ENCODE measurements at regions not wholly inside any gene's neighbourhood (a gene's known extent, or its start where the extent isn't known, plus 50 kb on each side); places are given as distances from the start of the nearest gene placed in this dataset.
"Not testable (repeated sequence)": the region's sequence is repeated elsewhere in the genome, so short reads cannot be mapped to it uniquely, and the experiment has no call there.

DNA sequence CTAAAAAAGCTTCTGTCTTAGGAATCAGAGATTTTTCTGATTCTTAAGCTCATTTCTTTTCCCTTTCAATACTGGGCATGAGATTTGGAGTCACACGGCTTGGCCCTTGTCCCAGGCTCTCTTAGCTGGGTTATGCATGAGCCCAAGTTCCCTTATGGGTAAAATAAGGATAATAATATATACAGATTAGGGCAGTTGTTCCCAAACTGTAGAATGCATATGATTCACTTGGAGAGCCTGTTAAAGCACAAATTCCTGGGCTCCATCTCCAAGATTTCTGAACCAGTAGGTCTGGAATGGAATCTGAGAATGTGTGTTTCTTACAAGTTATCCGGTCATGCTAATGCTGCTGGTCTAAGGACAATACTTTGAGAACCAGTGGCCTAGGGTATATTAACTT is 154.0 kb downstream of the REEP3 start:
- 60 to 86% (median 80%) methylated on average over 2 of the region's 2 CpGs for WGBS, 3 donors
- H3K27ac ChIP-seq (ENCODE audit: low read depth, low read length): no peak overlapping the region

DNA sequence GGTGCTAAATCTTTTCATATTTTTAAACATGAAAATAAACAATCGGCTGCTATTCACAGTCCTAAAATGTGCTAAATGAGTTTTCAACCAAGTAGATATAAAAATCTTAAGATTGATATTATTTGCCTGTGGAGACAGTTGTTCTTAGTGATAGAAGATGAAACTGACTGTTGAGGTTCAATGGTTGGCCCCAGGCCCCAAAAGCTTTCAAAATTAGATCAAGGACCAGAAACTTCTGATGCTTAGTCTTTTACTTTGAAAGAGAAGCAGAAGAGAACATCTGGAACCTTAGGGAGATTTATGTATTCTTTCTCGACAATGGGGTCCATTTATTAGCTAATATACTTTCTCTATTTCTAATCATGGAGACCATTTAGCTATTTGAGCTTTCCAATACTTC is 155.8 kb downstream of the REEP3 start:
- 79 to 88% (median 80%) methylated on average over 2 of the region's 2 CpGs for WGBS, 3 donors
- no peak overlapping the region for H3K27ac ChIP-seq (ENCODE audit: low read depth, low read length)

DNA sequence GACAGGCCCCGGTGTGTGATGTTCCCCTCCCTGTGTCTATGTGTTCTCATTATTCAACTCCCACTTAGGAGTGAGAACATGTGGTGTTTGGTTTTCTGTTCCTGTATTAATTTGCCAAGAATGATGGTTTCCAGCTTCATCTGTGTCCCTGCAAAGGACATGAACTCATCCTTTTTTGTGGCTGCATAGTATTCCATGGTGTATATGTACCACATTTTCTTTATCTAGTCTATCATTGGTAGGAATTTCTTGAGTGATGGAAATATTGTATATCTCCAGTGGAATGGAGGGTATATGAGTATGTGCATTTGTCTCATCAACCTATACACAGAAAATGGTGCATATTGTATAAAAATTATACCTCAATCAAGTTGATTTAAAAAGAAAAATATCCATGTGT is 159.3 kb downstream of the REEP3 start:
- WGBS, 3 donors: 93 to 97% (median 95%) methylated on average over 1 of the region's 1 CpG
- not testable (repeated sequence) for H3K27ac ChIP-seq (ENCODE audit: low read depth, low read length)

DNA sequence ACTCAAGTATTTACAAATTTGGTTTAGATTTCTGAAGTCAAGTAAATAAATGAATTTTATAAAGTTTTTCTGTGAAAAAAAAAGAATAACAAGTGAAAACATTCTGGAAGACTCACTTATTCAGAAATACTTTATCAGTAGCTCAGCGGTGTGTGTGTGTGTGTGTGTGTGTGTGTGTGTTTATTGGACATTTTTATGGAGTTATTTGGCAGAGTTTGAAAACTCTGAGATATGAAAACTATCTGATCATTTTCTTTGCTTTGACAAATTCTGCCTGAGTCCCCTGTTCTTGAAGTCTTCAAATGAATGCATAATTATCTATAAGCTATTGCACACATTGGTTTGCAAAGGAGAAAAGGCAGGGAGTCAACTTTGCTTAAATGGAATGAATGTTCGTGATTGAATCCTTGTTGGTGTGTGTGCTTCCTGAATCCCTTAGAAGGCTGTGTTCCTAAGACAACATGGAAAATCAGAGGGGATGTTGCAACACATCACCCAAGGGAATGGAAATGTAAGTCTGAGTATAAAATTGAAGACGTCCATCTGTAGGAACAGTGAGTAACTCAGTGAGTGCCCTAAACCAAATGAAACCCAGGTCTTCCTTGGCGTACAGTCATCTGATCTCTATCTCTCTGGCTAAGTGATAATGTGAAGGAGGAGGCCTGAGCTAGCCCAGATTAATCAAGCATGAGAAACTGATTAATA is 160.9 kb downstream of the REEP3 start:
- no peak overlapping the region for H3K27ac ChIP-seq (ENCODE audit: low read depth, low read length)
- 52 to 57% (median 57%) methylated on average over 4 of the region's 4 CpGs for WGBS, 3 donors

DNA sequence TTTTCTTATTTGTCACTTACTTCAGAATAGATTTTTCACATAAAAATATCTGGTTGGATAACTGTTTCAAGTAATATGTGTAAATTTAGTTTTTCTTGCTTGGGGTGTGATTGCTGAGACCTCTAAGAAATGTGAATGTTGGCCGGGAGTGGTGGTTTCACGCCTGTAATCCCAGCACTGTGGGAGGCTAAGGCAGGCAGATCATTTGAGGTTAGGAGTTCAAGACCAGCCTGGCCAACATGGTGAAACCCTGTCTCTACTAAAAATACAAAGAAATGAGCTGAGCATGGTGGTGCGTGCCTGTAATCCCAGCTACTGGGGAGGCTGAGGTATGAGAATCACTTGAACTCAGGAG is 161.5 kb downstream of the REEP3 start:
- 79 to 94% (median 80%) methylated on average over 3 of the region's 3 CpGs for WGBS, 3 donors
- H3K27ac ChIP-seq (ENCODE audit: low read depth, low read length): not testable (repeated sequence)

DNA sequence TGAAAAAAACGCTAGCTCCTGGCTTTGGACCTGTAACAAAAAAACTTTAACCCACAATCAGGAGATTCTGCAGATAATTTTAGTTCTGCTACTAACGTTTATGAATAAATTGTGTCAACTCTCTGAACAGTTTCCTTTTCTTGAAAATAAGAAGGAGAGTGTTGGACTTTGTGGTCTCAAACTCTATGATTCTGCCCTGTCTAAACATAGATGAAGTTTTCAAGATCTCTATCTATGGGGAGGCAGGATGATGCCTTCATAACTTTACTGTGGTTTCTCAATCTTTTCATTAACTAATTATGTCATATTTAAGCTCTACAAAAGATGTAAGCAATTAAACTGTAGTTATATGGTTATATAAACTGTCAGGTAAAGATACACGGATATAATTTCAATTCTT is 162.0 kb downstream of the REEP3 start:
- WGBS, 3 donors: 50 to 80% (median 50%) methylated on average over 3 of the region's 3 CpGs
- H3K27ac ChIP-seq (ENCODE audit: low read depth, low read length): no peak overlapping the region

DNA sequence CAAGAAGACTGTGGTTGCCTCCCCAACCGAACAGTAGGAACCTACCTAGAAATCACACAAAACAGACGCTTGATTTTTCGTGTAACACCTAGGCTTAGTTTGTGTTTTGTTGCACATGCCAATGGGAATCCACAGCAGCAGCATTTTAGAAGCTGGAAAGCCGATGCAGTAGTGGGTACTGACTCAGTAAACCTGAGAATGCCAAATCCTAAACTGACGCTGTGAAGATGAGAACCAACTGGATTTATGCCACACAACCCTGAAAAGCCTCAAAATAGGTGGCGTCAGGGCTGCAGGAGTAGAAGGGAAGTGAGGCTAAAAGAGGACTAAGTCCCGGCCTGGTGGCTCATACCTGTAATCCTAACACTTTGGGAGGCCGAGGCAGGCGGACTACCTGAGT is 162.5 kb downstream of the REEP3 start:
- H3K27ac ChIP-seq (ENCODE audit: low read depth, low read length): no peak overlapping the region
- 92 to 95% (median 94%) methylated on average over 9 of the region's 9 CpGs for WGBS, 3 donors

DNA sequence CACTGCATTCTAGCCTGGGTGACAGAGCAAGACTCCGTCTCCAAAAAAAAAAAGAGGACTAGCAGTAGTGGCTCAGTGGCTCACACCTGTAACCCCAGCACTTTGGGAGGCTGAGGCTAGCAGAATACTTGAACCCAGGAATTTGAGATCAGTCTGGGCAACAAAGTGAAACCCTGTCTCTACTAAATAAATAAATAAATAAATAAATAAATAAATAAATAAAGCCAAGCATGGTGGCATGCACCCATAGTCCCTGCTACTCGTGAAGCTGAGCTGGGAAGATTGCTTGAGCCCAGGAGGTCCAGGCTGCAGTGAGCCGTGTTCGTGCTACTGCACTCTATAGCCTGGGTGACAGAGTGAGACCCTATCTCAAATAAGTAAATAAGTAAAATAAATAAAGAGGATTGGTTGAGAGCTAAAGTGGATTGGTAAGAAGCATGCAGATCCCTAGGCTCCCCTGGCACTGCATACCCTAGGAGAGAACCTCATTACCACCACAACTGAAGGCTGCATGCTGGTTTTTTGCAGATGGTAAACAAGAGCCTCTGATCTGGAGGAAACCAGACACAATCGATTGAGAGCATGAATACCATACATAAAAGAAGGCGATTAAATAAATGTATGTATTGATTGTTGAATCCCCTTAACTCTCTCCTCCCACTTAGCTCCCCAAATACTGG is 163.2 kb downstream of the REEP3 start:
- WGBS, 3 donors: 75 to 89% (median 88%) methylated on average over 6 of the region's 6 CpGs
- no peak overlapping the region for H3K27ac ChIP-seq (ENCODE audit: low read depth, low read length)

DNA sequence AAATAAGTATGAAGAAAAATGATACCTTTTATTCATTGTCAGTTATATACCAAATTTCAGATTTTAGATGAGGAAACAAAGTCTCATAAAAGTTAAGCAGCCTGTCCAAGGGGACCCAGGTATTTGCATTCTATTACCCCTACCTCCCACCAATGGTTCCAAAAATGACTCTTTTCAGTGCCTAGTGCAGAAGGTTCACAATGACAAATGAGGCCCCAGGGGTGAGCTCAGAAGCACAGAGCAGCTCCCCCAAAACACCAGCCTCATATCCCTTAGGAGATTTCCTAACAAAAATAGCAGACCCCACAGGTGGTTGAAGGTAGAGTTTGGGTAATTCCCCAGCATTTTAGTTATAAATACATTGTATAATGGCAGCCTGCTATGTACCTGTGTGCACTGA is 168.6 kb downstream of the REEP3 start:
- H3K27ac ChIP-seq (ENCODE audit: low read depth, low read length): no peak overlapping the region

DNA sequence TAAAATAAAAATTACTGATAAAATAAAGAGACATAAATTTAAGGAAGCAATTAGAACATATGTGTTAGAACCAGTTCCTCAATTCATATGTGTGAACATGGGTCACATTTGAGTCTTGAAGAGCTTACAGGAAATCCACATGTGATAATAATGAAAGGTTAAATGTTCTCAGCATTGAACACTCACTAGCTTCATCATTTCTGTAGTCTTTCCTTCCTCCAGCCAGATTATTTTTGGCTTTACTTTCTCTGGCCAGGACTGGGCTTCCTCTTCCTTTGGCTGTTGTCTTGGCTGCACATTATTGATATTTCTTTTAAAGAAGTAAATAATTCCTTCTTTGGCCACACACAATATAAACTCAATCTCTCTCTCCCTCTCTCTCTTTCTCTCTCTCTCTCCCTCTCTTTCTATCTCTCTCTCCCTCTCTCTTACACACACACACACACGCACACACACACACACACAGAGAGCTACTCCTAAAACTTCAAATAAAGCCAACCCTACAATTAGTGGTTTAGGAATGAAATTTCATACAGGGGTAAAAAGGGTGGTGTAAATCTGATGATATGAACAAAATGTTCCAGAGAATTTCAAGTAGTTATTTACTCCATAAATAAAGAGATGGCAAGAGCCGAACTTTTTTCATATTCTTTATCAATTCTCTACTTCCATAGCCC is 171.2 kb downstream of the REEP3 start:
- H3K27ac ChIP-seq (ENCODE audit: low read depth, low read length): no peak overlapping the region
- WGBS, 3 donors: 63 to 71% (median 63%) methylated on average over 2 of the region's 2 CpGs

DNA sequence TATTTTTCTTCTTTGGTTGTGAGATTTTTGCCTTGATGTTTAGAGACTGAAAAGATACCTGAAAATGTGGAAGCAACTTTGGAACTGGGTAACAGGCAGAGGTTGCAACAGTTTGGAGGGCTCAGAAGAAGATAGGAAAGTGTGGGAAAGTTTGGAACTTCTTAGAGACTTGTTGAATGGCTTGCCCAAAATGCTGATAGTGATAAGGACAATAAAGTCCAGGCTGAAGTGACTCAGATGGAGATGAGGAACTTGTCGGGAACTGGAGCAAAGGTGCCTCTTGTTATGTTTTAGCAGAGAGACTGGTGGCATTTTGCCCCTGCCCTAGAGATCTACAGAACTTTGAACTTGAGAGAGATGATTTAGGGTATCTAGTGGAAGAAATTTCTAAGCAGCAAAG is 171.8 kb downstream of the REEP3 start:
- H3K27ac ChIP-seq (ENCODE audit: low read depth, low read length): not testable (repeated sequence)

DNA sequence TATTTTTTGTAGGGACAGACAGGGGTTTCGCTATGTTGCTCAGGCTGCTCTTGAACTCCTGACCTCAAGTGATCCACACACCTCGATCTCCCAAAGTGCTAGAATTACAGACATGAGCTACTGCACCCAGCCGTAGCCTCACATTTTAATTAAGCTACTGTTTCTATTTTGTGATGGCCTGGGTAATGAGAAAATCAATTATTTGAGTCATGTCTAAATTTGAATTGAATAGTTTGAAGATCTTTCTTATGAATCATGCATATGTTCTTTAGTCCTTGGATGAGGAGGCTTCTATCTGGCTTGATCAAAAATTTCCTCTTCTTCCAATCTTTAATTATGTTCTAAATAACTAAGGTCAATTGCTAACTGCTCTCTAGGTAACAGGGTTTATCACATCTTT is 175.0 kb downstream of the REEP3 start:
- WGBS, 3 donors: 92 to 97% (median 92%) methylated on average over 3 of the region's 3 CpGs
- H3K27ac ChIP-seq (ENCODE audit: low read depth, low read length): no peak overlapping the region

More for the DNA sequence above, 171.8 kb downstream of the REEP3 start:
- 42 to 76% (median 61%) methylated on average over 1 of the region's 1 CpG for WGBS, 3 donors

DNA sequence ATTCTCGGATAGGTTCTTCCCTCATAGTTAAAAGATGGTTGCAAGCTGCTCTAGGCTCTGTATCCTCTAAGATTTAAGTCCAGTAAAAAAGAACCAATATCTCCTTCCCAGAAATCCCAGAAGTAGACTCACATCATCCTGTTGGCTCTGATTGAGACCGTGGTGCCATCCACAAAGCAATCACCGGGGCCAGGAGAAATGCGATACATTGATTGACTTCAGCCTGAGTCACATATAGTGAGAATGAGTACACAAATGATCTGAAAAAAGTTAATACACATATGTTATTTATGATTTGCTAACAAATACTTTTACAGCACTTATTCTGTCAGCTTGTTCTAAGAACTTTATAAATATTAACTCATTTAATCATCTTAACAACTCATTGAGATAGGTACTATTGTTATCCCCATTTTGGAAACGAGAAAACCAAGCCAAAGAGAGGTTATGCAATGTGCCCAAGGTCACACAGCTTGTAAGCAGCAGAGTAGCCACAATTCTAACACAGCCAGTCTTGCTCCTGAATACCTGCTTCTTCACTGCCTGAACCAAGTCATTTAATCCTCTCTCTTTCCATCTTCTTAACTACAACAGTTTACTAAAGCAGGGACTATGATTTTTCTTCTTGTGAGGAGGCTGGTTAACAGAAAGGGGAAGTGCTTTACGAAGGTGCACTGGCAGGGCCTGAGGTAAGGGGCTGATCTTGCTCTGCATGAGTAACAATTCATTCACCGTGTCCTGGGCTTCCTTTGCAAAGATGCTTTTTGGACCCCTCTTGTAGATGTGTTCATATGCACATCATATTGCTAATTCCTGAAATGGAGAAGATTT is 177.0 kb downstream of the REEP3 start:
- H3K27ac ChIP-seq (ENCODE audit: low read depth, low read length): no peak overlapping the region
- WGBS, 3 donors: 75 to 78% (median 76%) methylated on average over 7 of the region's 7 CpGs

DNA sequence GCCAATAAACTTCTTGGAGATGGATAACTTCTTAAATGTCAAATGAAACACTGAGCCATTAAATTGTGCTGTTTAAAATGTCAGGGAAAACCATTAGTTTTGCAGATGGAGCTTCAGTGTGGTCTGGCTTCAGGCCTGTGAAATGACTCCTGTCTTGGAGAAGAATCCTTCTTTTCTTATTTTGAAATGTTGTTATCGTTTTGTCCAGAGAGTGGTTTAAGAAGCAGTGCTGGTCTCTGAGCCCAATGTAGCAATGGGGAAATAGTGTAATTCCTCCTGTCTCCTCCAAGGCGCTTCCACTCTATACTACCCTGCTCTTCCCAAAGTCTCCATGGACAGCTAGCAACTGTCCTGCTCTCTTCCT is 177.6 kb downstream of the REEP3 start:
- H3K27ac ChIP-seq (ENCODE audit: low read depth, low read length): no peak overlapping the region
- WGBS, 3 donors: 66 to 84% (median 79%) methylated on average over 2 of the region's 2 CpGs

DNA sequence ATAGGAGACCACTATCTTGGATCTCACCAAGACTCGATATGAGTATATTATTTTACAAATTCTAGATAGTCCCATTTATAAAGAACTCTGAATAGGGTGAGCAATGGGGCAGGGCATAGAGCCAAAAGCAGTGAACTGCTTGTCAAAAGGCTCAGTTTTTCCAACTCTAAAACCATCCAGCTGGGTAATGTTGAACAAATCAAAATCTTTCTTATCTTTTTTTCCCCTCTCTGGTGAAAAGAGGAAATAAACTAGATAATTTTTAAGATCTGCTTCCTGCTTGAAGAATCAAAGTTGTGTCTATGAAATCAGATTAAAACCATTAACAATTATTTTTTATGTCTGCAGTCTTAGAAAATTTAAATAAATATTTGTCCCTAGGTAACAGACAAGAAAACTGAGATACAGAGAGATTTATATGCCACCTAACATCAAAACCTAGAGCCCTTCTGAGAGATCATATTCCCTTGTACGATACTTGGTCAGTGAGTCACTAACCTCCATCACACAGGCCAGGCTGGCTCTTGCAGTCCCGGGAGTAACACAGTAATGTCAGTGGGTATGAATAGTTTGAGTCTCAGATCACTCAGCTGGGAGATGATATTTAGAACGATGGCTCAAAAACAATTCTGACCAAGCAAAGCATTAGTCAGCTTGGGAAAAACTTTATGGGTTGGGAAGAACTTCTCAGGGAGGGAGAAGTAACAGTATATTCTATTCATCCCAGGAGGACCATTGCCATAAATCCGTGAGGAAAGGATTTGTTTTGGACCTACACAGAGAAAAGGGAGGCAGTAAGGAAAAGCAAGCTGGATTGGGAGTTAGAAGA is 178.8 kb downstream of the REEP3 start:
- peak overlapping the region; percentile 78 for H3K27ac ChIP-seq (ENCODE audit: low read depth, low read length)
- 31 to 47% (median 34%) methylated on average over 5 of the region's 5 CpGs for WGBS, 3 donors

DNA sequence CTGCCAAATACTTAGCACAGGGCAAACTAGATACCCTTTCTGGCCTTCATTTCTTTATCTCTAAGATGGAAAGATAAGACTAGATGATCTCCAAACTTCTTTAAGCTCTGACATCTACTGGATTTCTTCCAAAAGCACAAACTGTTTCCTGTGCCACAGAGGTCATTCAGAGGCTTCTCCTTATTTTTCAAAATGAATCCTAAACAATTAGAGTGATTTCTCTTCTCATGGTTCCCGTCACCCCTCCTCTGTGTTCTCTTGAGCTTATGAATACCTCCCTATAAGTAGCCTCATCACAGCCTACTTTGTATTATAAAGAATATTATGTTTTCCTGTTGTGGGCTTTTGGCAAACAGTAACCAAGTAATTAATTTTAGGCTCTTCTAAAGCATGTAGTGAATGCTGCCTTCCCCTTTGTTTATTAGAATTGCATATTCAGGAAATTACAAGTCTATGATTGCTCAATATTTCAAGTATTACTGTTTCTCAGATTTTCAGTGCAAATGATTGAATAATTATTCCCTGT is 179.5 kb downstream of the REEP3 start:
- peak overlapping the region; percentile 78 for H3K27ac ChIP-seq (ENCODE audit: low read depth, low read length)
- WGBS, 3 donors: 28 to 96% (median 36%) methylated on average over 1 of the region's 1 CpG

DNA sequence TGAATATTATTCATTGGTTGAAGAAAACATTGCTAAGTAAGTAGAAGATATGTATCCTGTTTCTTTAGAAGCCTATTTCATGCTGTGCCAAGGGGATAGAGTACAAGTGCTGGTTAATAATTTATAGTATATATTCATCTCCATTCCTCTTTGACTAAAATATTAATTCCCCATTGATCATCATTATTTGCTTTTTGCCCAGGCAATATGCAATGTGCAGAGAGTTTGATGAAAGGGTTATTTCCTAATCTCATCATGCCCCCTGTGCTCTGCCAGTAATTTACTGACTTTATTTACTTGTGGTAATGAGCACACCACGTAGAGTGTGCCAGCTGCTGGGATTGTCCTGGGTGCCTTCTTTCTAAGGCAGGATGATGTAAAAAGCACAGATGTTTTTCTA is 180.9 kb downstream of the REEP3 start:
- H3K27ac ChIP-seq (ENCODE audit: low read depth, low read length): peak overlapping the region; percentile 2
- 19 to 36% (median 34%) methylated on average over 1 of the region's 1 CpG for WGBS, 3 donors

DNA sequence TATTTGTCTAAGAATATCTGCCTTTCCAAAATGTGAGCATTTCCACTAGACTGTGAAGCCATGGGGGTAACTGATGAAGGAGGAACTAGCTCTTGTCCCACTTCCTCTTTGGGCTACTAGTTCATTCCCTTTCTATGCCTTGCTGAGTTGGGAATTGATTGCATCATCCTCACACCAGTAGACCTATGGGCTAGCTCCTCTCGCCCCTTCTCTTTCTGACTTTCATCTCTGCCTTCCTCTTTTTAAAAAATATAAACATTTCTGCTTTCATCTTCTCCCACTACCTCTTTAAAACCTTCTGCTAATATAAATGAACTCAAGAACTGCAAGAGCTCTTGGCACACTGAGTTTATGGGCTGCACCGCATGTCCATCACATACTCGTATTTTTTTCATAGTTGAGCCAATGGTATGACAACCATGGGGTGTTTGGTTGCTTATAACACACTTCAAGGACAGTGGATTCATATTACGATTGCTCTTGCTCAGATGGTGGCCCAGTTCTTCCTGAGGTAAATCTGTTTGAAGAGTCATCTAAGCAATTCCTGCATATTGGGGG is 182.0 kb downstream of the REEP3 start:
- H3K27ac ChIP-seq (ENCODE audit: low read depth, low read length): no peak overlapping the region
- WGBS, 3 donors: 41 to 74% (median 70%) methylated on average over 4 of the region's 4 CpGs
